Kidney glomerular epithelial cell (primary cell): ENCODE measurements at regions not wholly inside any gene's neighbourhood (a gene's known extent, or its start where the extent isn't known, plus 50 kb on each side); places are given as distances from the start of the nearest gene placed in this dataset.
"Not testable (repeated sequence)": the region's sequence is repeated elsewhere in the genome, so short reads cannot be mapped to it uniquely, and the experiment has no call there.

Source experiments
- DNase-seq: peaks from one replicate; lab custom pipeline; 2025; lab: John Stamatoyannopoulos, UW

DNA sequence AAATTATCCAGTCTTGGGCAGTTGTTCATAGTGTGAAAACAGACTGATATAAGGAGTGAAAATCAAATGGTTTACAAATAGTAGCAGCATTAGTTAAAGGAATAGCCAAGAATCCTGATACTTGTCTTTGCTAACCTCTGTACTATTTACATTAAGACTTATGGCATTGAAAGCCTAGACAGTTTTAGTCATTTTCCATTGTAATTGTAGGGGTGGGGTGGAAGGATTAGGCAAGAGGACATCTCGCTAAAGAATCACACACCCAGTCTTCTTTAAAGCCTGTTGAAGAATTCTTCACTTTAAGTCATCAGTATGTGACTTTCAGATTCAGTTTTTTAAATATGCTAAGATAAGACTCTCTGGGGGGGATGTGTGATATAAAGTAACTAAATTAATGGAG lies 207.5 kb upstream of the PHACTR1 start:
- no peak for DNase-seq

- no peak for DNase-seq
Measured at GRCh38 chr6:12516070-12516469, 200.5 kb upstream of the PHACTR1 start.

- peak; percentile 28 for DNase-seq
Measured at GRCh38 chr6:12522347-12522746, 194.2 kb upstream of the PHACTR1 start.

GRCh38 chr6:12523726-12524125 lies 192.8 kb upstream of the PHACTR1 start:
- DNase-seq: no peak

- no peak for DNase-seq
Measured at GRCh38 chr6:12525276-12525675, 191.3 kb upstream of the PHACTR1 start.

DNA sequence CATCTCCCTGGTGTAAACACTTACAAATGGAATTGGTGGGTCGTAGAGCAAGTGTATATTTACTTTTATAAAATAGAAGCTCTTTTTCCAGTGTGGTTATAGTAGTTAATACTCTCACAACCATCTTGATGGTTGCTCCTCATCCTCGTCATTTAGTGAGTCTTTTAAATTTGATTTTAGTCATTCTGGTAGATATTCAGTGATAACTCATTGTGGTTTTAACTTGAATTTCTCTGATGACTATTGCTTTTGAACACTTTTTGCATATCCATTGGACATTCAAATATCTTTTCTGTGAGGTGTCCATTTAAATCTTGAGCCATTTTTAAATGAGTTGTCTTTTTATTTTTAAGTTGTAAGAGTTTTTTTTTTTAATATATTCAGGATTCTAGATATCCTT lies 189.2 kb upstream of the PHACTR1 start:
- no peak for DNase-seq

GRCh38 chr6:12528136-12528535 lies 188.4 kb upstream of the PHACTR1 start:
- DNase-seq: no peak

DNA sequence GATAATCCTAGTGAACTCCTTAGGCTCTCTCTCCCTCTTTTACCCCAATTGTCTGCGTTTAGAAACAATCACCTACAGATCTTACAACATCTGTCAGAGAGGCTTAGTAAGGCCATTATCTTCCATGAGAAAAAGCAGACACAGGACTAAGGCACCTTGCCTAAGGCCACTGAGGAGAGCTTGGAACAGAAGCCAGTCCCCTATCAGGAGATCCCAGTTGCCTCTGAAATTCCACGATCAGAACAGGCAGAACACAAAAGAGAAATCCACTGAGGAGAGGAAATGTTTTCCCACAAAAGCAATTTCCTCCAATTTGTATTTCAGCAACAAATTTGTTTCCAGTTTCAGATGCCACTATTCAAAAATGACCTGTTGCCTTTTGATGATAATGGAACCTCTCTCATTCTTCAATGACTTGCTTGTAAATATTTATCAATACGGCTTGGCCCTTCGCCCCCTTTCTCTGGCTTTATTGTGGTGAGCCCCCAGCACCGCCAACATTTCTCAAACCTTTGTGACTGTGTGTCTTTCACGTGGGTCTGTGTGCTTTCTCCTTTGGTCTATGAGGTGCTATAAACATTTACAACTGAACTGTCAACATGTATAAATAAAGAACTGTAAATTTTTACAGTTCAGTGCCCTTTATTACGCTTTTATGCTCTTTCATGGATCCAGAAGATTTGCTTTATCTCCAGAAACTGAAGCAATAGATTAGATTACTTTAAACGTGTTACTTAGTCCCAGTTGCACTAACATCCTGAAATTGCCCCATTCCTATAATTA lies 187.8 kb upstream of the PHACTR1 start:
- DNase-seq: no peak

GRCh38 chr6:12529364-12530019 lies 187.1 kb upstream of the PHACTR1 start:
- DNase-seq: no peak

- no peak for DNase-seq
Measured at GRCh38 chr6:12530345-12530744, 186.2 kb upstream of the PHACTR1 start.

GRCh38 chr6:12533586-12533985 lies 183.0 kb upstream of the PHACTR1 start:
- DNase-seq: no peak

DNA sequence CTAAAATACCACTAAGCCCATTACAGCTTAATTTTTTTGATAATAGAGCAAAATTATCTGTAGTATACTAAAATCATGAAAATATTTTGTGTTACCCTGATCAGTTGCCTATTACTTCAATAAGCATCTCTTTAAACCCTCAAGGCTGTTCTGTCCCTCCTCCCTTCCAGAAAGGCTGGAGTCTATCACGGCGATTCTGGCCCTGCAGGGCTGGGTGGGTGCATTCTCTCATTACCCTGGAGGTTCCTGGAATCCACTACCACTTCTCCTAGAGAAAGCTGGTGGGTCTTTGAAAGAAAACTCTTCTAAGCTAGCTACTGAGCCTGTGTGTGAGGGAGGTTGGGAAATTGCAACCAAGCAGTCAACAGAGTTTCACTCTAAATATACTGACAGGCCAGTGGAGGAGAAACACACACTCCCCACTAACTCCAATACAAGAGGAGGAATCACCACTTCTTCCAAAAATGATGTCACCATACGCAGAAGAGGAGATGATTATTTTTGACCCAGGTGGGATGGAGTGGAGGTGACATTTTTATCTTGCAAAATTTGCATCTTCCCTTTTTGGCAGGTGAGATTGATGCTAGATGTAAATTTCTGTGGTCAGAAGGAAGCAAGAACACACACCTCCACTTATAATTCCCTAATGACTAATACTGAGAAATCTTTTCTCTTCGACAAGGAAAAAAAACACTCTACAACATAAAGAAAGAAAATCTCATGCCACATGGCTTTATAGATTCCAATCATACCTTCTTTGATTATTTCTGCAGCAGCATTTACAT lies 182.3 kb upstream of the PHACTR1 start:
- no peak for DNase-seq

DNA sequence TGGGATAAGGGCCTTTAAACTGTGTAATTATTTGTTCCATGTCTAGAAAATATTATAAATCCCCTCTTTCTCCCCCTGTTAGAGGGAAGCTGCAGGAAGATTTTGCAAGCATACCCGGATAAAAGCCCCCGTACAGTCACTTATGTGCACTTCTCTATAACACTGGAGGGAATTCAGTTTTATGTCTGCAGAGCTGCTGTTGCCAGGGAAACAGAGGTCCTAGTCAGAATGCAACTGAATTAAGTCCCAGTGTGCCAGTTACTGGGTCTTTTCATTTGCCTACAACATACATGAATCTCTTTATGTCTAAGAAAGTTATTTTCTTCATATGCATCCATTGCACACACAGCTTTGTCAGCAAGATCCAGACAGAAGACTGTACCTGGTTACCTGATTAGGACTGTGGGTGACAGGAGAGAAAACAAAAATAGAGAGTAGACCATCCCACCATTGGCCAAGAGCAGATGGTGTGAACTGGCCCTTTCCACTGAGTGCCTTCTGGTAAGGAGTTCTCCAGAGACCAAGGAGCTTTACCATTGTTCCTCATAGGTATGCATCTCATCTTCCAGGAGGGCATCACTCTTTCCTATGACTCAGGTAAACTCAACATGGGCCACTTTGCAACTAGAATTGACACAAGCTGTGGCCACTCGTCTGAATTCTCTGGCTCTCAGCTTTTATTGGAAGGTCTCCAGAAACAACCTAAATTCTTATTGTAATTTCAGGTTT lies 180.8 kb upstream of the PHACTR1 start:
- DNase-seq: no peak

DNA sequence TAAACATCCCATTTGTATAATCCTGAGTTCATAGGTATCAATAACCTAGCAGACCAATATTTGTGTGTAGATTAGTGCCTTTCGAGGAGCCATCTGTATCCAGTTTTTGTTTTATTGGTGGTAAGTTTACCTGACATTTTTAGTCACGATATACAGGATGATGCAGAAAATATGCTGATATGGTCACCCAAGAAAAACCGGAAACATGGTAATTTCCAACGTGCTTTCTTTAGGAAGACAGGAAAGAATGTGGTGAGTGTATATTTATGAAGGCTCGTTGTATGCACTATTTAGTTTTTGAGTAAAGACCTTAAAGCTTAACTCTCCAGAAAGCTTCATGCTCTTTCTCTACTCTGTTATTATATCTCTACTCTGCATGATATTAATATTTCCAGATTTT lies 180.2 kb upstream of the PHACTR1 start:
- DNase-seq: no peak

DNA sequence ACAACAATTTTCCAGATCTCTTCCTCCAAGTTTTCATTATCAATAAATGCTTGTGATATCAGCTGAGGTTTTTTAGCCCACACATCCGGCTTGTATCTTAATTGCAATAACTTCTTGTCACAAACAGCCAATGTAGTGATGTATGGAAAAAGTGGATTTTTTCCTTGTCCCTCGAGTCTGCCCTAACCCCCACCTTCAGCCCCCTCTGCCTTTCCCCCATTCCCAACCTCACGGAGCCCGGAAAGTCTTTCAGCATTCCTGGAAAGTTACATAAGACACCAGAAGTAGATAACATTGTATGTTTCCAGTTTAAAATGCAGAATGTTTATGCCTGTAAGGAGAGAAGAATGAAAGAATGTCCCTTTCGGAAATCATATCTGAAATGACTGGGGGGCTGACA lies 179.2 kb upstream of the PHACTR1 start:
- DNase-seq: no peak

DNA sequence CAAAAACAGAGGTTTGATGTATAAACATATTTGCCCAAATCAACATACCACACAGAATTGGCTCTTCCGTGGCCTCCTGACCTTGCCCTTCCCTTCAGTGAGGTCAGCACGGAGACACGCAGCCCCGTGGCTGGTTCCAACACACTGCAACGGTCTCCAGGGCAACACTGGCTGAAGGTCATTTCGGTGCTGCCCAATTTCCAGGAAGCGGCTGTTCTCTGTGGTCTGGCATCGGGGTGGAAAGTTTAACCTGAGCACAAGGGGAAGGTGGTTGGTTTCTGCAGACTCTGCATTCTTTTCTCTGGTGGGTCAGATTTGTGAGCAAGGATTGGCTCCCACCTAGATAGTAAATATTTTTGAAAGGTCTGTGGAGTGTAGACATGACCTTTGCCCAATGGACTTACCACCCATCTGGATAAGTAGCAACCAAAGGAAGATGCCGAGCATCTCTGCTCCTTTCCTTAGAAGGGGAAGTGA lies 177.6 kb upstream of the PHACTR1 start:
- peak; percentile 17 for DNase-seq

DNA sequence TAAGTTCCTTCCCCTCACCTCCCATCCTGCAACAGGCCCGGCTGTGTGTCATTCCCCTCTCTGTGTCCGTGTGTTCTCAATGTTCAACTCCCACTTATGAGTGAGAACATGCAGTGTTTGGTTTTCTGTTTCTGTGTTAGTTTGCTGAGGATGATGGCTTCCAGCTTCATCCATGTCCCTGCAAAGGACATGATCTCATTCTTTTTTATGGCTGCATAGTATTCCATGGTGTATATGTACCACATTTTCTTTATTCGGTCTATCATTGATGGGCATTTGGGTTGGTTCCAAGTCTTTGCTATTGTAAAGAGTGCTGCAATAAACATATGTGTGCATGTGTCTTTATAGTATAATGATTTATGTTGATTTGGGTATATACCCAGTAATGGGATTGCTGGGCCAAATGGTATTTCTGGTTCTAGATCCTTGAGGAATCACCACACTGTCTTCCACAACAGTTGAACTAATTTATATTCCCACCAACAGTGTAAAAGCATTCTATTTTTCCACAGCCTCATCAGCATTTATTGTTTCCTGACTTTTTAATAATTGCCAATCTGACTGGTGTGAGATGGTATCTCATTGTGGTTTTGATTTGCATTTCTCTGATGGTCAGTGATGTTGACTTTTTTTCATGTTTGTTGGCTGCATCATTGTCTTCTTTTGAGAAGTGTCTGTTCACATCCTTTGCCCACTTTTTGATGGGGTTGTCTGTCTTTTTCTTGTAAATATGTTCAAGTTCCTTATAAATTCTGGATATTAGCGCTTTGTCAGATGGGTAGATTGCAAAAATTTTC lies 174.1 kb upstream of the PHACTR1 start:
- not testable (repeated sequence) for DNase-seq

DNA sequence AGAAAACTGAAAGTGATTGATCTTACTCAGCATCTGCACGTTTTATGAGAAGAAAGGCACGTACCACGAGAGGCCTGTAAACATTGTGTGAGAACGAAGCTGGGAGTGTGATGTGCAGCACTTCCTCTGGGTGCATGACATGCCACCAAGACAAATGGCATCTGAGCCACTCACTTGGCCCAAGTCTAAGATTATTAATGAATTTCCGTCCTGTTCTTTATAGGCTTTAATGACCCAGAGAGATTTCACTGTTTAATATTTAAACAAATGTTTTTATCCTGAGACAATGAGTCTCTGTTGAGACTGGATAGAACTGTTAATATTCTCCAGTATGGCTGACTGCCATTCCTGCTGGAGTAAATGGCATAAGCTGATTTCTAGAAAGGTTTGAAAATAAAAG lies 172.6 kb upstream of the PHACTR1 start:
- peak; percentile 64 for DNase-seq

DNA sequence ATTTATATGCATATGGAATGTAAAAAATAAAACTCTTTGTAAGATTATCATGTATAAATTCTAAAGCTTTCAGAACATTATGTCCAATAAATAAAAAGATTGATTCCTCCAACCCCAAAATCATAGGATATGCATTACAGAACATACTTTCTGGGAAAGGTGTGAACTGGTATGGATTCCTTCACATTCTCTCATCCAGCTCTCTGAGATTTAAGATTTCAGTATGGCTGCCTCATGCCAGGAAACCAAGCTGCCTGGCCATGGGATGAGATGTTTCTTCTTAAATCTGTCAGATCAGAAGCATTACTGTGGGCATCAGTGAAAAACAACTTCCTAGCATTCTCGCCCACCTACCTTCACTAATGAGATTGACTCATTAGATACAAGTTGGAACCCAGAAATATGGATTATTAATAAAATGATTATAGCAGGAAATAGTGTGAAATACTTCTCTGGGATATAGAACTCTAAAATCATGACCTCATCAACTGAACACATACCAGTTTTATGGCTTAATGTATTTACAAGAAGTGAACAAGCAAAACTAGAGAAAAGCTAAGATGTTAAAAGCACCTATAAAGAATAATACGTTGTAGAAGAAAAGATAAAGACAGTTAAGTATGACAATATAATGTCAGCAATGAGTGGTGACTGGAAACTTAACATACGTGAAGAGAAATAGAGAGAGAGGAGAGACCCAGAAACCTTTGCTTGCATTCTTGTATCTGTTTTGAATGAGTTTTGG lies 171.6 kb upstream of the PHACTR1 start:
- no peak for DNase-seq

DNA sequence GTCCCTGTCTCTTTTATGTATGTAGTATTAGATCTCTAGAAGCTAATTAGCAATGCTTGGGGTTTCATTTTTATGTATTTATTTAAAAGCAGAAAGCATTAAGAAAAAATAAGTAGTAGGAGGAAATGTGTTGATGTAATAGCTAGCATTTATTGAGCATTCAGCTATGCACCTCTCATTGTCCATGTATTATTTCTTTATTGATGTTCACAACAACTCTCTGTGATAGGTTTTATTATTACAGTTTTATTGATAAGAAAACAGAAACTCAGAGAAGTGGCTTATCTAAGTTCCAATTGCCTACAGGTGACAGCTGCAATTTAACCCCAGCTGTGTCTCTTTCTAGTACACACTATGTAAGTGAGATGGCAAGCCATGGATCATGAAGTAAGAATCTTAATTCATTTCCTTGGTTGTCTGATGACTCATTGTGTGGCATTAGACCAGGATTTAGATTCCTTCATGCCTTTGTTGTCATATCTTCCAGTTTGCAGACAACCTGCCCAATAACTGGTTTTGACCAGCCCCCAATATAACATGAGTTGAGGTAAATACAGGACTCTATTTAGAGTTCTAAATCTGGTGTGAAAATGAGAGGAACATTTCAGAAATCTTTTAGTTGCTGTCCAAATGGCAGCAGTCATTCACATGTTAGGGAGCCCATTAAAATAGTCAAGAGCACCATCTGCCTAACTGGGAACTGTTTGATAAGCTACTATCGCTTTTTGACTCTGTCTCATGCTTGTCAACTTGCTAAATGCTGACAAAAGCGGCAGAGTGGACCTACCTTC lies 170.8 kb upstream of the PHACTR1 start:
- peak; percentile 80 for DNase-seq
